ENCODE measurements at regions not wholly inside any gene's neighbourhood (a gene's known extent, or its start where the extent isn't known, plus 50 kb on each side); places are given as distances from the start of the nearest gene placed in this dataset.

DNA sequence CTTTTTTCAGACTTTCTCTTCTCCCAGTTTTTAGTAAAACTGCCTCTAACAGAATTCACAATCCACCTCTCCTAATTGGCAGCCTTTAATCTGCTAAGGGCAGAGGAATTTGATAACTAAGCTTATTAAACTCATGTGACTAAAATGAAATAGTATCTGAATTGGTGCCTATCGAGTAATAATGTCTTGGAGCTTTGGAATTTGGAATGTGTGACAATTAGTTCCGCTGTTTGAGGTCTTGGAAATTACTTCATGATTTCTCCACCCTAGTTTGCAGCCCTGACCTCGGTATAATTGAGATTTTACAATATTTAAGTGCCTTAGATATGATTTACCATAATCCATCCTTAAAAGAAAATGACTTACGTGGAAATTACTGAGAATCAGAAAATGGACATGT is 190.4 kb upstream of the NEBL start:
- no peaks in the 10 kb centered on the region for H3K27me3 ChIP-seq (ENCODE audit: control insufficient read depth in 1 of 2, insufficient read depth in 2 of 2, low read length in 2 of 2)
- no peaks in the 10 kb centered on the region for H3K9me3 ChIP-seq (ENCODE audit: control insufficient read depth in 1 of 2, low read length in 2 of 2)
- H3K36me3 ChIP-seq (ENCODE audit: control insufficient read depth in 1 of 2, insufficient read depth in 2 of 2, low read length in 2 of 2): no peaks in the 10 kb centered on the region
- H3K4me1 ChIP-seq (ENCODE audit: control insufficient read depth in 1 of 2, insufficient read depth in 2 of 2, low read length in 2 of 2): no peaks in the 10 kb centered on the region
- no peak overlapping the region for H3K9ac ChIP-seq (ENCODE audit: low read depth in 1 of 2, low read length in 2 of 2)
- no peak overlapping the region for H3K27ac ChIP-seq (ENCODE audit: low read depth, low read length)
- no peak overlapping the region for H3K4me3 ChIP-seq (ENCODE audit: low read depth in 1 of 2, low read length in 2 of 2)

DNA sequence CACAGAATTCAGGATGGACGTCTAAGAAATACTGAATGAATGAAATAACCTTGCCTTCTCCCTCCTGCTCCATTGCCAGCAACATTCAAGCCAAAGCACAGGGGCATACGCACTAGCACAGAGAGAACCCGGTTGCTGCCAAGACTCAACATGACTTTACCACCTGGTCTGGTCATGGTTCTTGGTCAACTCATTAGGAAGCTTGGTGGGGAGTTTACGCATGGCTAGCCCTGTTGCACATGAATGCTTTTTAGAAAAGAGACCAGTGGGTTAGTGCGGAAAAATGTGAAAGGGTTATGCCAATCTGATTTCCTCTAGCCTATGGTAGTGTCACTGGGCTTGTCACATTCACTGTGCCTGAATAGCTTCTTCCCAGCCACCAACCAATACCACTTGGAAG is 187.6 kb upstream of the NEBL start:
- Histone ChIP-seq H3K9ac (ENCODE audit: low read depth in 1 of 2, low read length in 2 of 2) (no peak overlapping the region), H3K4me1 (ENCODE audit: control insufficient read depth in 1 of 2, insufficient read depth in 2 of 2, low read length in 2 of 2) (no peaks in the 10 kb centered on the region), H3K4me3 (ENCODE audit: low read depth in 1 of 2, low read length in 2 of 2) (no peak overlapping the region), H3K27me3 (ENCODE audit: control insufficient read depth in 1 of 2, insufficient read depth in 2 of 2, low read length in 2 of 2) (no peaks in the 10 kb centered on the region), H3K27ac (ENCODE audit: low read depth, low read length) (no peak overlapping the region), H3K36me3 (ENCODE audit: control insufficient read depth in 1 of 2, insufficient read depth in 2 of 2, low read length in 2 of 2) (no peaks in the 10 kb centered on the region), H3K9me3 (ENCODE audit: control insufficient read depth in 1 of 2, low read length in 2 of 2) (no peaks in the 10 kb centered on the region)

DNA sequence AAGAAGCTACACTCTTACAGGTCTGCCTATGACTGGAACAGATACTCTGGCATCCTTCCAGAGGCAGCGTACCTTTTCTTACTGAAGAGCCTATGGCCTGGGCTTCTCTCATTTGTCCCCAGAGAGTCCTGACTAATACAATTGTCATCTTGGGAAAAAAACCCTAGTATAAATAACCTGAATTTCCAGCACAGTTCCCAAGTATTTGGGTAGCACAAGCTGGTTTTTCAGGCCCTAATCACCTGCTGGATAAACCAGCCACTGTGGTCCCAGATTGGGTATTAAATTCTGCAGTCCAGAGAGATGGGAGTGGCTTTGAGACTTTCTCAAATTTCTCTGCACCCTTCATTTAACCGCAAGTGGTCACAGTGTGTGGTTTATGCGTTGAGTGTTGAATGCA is 186.8 kb upstream of the NEBL start:
- Histone ChIP-seq H3K27ac (ENCODE audit: low read depth, low read length) (no peak overlapping the region), H3K9ac (ENCODE audit: low read depth in 1 of 2, low read length in 2 of 2) (no peak overlapping the region), H3K9me3 (ENCODE audit: control insufficient read depth in 1 of 2, low read length in 2 of 2) (no peaks in the 10 kb centered on the region), H3K27me3 (ENCODE audit: control insufficient read depth in 1 of 2, insufficient read depth in 2 of 2, low read length in 2 of 2) (no peaks in the 10 kb centered on the region), H3K4me1 (ENCODE audit: control insufficient read depth in 1 of 2, insufficient read depth in 2 of 2, low read length in 2 of 2) (no peaks in the 10 kb centered on the region), H3K4me3 (ENCODE audit: low read depth in 1 of 2, low read length in 2 of 2) (no peak overlapping the region), H3K36me3 (ENCODE audit: control insufficient read depth in 1 of 2, insufficient read depth in 2 of 2, low read length in 2 of 2) (no peaks in the 10 kb centered on the region)

DNA sequence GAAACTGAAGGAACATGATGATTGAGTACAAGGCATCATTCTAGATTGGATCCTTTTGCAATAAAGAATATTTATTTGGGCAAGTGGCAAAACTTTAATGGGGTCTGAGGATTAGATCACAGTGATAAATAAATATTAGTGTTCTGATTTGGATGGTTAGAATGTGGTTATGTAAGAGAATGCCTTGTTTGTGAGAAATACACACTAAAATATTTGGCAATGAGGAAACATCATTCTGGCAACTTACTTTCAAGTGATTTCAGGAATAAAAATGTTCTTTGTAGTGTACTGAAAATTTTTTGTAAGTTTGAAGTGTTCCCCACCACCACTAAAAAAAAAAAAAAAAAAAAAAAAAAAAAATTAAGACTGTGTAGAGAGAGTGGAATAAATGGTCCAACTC is 185.1 kb upstream of the NEBL start:
- no peak overlapping the region for H3K4me3 ChIP-seq (ENCODE audit: low read depth in 1 of 2, low read length in 2 of 2)
- no peaks in the 10 kb centered on the region for H3K27me3 ChIP-seq (ENCODE audit: control insufficient read depth in 1 of 2, insufficient read depth in 2 of 2, low read length in 2 of 2)
- H3K36me3 ChIP-seq (ENCODE audit: control insufficient read depth in 1 of 2, insufficient read depth in 2 of 2, low read length in 2 of 2): no peaks in the 10 kb centered on the region
- no peaks in the 10 kb centered on the region for H3K9me3 ChIP-seq (ENCODE audit: control insufficient read depth in 1 of 2, low read length in 2 of 2)
- no peak overlapping the region for H3K9ac ChIP-seq (ENCODE audit: low read depth in 1 of 2, low read length in 2 of 2)
- no peak overlapping the region for H3K27ac ChIP-seq (ENCODE audit: low read depth, low read length)
- no peaks in the 10 kb centered on the region for H3K4me1 ChIP-seq (ENCODE audit: control insufficient read depth in 1 of 2, insufficient read depth in 2 of 2, low read length in 2 of 2)

DNA sequence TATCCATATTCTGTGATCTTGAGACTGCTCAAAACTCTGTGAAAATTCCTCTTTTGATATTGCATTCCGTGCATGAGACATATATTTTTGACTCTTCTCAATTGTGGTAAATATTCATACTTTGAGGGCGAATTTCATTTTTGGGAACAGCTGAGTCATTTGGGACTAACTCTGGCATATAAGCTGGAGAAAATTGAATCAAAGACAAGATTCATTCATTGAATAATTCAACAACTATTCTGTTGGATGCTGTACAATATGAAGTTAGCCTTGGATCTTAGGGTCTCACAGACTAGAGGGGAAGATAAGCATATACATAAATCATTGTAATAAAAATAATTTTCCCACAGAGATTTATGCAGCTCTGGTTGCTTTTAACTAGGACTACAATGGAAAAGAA is 183.2 kb upstream of the NEBL start:
- Histone ChIP-seq H3K27ac (ENCODE audit: low read depth, low read length) (no peak overlapping the region), H3K4me1 (ENCODE audit: control insufficient read depth in 1 of 2, insufficient read depth in 2 of 2, low read length in 2 of 2) (no peaks in the 10 kb centered on the region), H3K36me3 (ENCODE audit: control insufficient read depth in 1 of 2, insufficient read depth in 2 of 2, low read length in 2 of 2) (no peaks in the 10 kb centered on the region), H3K27me3 (ENCODE audit: control insufficient read depth in 1 of 2, insufficient read depth in 2 of 2, low read length in 2 of 2) (no peaks in the 10 kb centered on the region), H3K9me3 (ENCODE audit: control insufficient read depth in 1 of 2, low read length in 2 of 2) (no peaks in the 10 kb centered on the region), H3K9ac (ENCODE audit: low read depth in 1 of 2, low read length in 2 of 2) (no peak overlapping the region), H3K4me3 (ENCODE audit: low read depth in 1 of 2, low read length in 2 of 2) (no peak overlapping the region)

DNA sequence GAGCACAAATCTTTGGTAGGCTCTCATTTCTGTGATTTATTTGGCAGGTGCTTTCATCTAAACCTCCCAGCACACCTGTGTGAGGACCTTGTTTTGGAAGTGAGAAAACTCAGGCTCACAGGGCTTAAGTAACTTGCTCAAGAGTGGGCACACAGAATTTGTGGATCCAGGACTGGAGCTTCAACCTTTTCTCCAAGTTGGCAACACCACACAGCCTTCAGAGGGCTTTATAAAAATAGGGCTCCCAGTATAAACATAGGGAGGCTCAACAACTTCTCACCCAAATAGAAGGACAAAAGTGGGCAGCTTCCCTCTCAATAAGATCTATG is 182.2 kb upstream of the NEBL start:
- Histone ChIP-seq H3K27me3 (ENCODE audit: control insufficient read depth in 1 of 2, insufficient read depth in 2 of 2, low read length in 2 of 2) (no peaks in the 10 kb centered on the region), H3K36me3 (ENCODE audit: control insufficient read depth in 1 of 2, insufficient read depth in 2 of 2, low read length in 2 of 2) (no peaks in the 10 kb centered on the region), H3K27ac (ENCODE audit: low read depth, low read length) (no peak overlapping the region), H3K9ac (ENCODE audit: low read depth in 1 of 2, low read length in 2 of 2) (no peak overlapping the region), H3K4me1 (ENCODE audit: control insufficient read depth in 1 of 2, insufficient read depth in 2 of 2, low read length in 2 of 2) (no peaks in the 10 kb centered on the region), H3K9me3 (ENCODE audit: control insufficient read depth in 1 of 2, low read length in 2 of 2) (no peaks in the 10 kb centered on the region), H3K4me3 (ENCODE audit: low read depth in 1 of 2, low read length in 2 of 2) (no peak overlapping the region)

DNA sequence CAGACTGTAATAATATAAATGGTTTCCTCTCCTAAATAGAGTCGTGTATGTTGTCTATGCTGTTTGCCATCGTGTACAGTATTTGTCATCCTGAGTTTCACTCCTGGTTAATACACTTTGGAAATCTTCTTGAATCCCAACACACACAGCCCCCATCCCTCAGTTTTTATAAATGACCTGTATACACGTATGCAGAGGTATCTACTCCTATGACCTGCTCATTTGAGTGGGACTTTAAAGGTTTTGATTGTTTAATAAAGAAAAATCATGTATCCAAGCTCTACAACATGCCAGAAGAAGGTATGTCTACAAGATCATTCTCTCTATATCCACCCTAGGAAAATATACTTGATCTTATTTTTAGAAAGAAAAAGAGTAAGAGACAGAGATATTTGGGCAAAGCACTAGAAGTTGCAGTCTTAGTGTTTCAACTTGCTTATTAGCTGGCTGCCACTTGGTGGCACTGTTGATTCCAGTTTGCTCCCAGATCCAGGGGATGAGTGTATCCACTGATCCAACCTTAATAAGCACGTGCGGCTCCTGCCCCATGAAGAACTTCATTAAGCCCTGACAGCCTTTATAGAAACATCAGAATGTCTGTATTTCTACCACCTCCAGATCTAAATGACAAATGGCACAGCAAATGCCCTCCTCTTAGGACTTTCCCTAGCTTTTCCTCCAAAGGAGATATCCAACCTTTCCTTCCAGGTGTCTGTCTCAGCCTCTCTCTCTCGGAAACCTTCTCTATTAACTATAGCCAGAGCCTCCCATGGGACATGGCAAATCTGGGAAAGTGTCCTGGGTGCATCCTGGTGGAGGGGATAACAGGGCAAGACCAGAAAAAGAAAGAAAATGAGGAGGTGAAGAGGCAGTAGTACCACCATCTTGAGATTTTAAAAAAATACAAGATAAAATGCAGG is 181.6 kb upstream of the NEBL start:
- Histone ChIP-seq H3K9ac (ENCODE audit: low read depth in 1 of 2, low read length in 2 of 2) (no peak overlapping the region), H3K9me3 (ENCODE audit: control insufficient read depth in 1 of 2, low read length in 2 of 2) (no peaks in the 10 kb centered on the region), H3K27me3 (ENCODE audit: control insufficient read depth in 1 of 2, insufficient read depth in 2 of 2, low read length in 2 of 2) (no peaks in the 10 kb centered on the region), H3K27ac (ENCODE audit: low read depth, low read length) (no peak overlapping the region), H3K4me3 (ENCODE audit: low read depth in 1 of 2, low read length in 2 of 2) (no peak overlapping the region), H3K4me1 (ENCODE audit: control insufficient read depth in 1 of 2, insufficient read depth in 2 of 2, low read length in 2 of 2) (no peaks in the 10 kb centered on the region), H3K36me3 (ENCODE audit: control insufficient read depth in 1 of 2, insufficient read depth in 2 of 2, low read length in 2 of 2) (no peaks in the 10 kb centered on the region)

DNA sequence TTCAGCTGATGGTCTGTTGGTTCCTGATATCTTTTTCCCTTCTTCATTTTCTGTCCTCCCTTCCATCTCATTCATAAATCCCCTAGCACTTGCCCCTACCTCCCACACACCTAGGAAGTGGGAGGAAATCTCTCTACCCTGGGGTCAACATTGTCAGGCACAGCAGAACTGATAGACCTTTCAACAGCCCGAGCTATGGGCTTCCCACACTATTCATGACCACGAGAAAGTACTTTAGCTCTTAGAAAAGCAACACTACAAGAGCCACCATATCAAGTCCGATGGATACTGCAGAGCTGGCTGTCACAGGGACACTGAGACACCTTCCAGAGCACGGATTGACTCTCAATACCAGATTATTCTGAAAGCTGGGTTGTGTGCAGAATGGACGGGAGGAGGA is 180.6 kb upstream of the NEBL start:
- Histone ChIP-seq H3K9me3 (ENCODE audit: control insufficient read depth in 1 of 2, low read length in 2 of 2) (no peaks in the 10 kb centered on the region), H3K9ac (ENCODE audit: low read depth in 1 of 2, low read length in 2 of 2) (no peak overlapping the region), H3K4me1 (ENCODE audit: control insufficient read depth in 1 of 2, insufficient read depth in 2 of 2, low read length in 2 of 2) (no peaks in the 10 kb centered on the region), H3K27ac (ENCODE audit: low read depth, low read length) (no peak overlapping the region), H3K4me3 (ENCODE audit: low read depth in 1 of 2, low read length in 2 of 2) (no peak overlapping the region), H3K36me3 (ENCODE audit: control insufficient read depth in 1 of 2, insufficient read depth in 2 of 2, low read length in 2 of 2) (no peaks in the 10 kb centered on the region), H3K27me3 (ENCODE audit: control insufficient read depth in 1 of 2, insufficient read depth in 2 of 2, low read length in 2 of 2) (no peaks in the 10 kb centered on the region)

DNA sequence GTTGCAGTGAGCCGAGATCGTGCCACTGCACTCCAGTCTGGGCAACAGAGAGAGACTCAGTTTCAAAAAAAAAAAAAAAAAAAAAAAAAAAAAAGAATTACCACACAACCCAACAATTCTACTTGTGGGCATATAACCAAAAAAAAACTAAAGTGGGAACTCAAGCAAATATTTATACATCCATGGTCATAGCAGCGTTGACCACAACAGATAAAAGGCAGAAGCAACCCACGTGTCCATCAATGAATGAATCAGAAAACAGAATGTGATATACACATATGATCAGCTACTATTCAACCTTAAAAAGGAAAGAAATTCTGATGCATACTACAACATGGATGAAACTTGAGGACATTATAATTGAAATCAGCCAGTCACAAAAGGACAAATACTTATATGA is 179.3 kb upstream of the NEBL start:
- Histone ChIP-seq H3K27me3 (ENCODE audit: control insufficient read depth in 1 of 2, insufficient read depth in 2 of 2, low read length in 2 of 2) (no peaks in the 10 kb centered on the region), H3K9me3 (ENCODE audit: control insufficient read depth in 1 of 2, low read length in 2 of 2) (no peaks in the 10 kb centered on the region), H3K36me3 (ENCODE audit: control insufficient read depth in 1 of 2, insufficient read depth in 2 of 2, low read length in 2 of 2) (no peaks in the 10 kb centered on the region), H3K4me1 (ENCODE audit: control insufficient read depth in 1 of 2, insufficient read depth in 2 of 2, low read length in 2 of 2) (no peaks in the 10 kb centered on the region), H3K4me3 (ENCODE audit: low read depth in 1 of 2, low read length in 2 of 2) (no peak overlapping the region), H3K9ac (ENCODE audit: low read depth in 1 of 2, low read length in 2 of 2) (no peak overlapping the region), H3K27ac (ENCODE audit: low read depth, low read length) (no peak overlapping the region)

DNA sequence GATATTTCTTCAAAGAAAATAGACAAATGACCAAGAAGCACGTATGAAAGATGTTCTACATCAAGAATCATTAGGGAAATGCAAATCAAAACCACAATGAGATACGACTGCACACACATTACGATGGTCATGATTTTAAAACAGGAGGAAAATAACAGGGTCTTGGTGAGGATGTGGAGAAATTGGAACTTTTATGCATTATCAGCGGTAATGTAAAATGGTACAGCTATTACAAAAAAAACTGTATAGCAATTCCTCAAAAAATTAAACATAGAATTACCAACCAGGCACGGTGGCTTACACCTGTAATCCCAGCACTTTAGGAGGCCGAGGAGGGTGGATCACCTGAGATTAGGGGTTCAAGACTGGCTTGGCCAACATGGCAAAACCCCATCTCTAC is 178.8 kb upstream of the NEBL start:
- Histone ChIP-seq H3K9me3 (ENCODE audit: control insufficient read depth in 1 of 2, low read length in 2 of 2) (no peaks in the 10 kb centered on the region), H3K4me3 (ENCODE audit: low read depth in 1 of 2, low read length in 2 of 2) (no peak overlapping the region), H3K27ac (ENCODE audit: low read depth, low read length) (no peak overlapping the region), H3K9ac (ENCODE audit: low read depth in 1 of 2, low read length in 2 of 2) (no peak overlapping the region), H3K27me3 (ENCODE audit: control insufficient read depth in 1 of 2, insufficient read depth in 2 of 2, low read length in 2 of 2) (no peaks in the 10 kb centered on the region), H3K4me1 (ENCODE audit: control insufficient read depth in 1 of 2, insufficient read depth in 2 of 2, low read length in 2 of 2) (no peaks in the 10 kb centered on the region), H3K36me3 (ENCODE audit: control insufficient read depth in 1 of 2, insufficient read depth in 2 of 2, low read length in 2 of 2) (no peaks in the 10 kb centered on the region)

Data from duodenal mucosa (tissue), 2 donors.